ENCODE measurements at regions not wholly inside any gene's neighbourhood (a gene's known extent, or its start where the extent isn't known, plus 50 kb on each side); places are given as distances from the start of the nearest gene placed in this dataset.

- TF ChIP-seq CTCF (IDR thresholded peaks at IDR 0.05) = no peak
- Histone ChIP-seq H3K36me3 (no peaks in the 10 kb centered on the region), H3K27ac (no peak overlapping the region), H3K27me3 (no peaks in the 10 kb centered on the region), H3K4me1 (ENCODE audit: control insufficient read depth in 1 of 2, insufficient read depth in 1 of 2, low read depth in 1 of 2, low read length in 1 of 2) (no peaks in the 10 kb centered on the region), H3K9me3 (no peaks in the 10 kb centered on the region), H3K4me3 (ENCODE audit: low read depth in 1 of 2, low read length in 1 of 2) (no peak overlapping the region)
These were observed 297.9 kb upstream of the PSMD7 start for GRCh38 chr16:73998707-73999106.

DNA sequence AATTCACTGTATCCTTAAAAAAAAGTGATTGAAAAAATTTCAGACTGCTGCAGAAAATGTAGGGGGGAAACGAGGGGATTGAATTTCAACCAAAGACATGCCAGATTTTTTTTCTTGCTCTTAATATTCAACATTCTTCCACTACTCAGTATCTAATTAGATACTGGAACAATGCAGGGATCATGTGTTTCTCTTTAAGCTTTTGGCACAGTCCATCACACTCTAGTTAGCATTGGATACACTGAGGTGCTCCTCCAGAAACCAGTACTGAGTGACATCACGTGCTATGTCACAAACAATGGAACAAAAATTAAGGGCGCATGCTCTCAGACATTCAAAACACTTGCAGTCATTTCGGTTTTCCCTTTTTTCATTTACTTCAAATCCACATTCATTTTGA lies 298.6 kb upstream of the PSMD7 start:
- Histone ChIP-seq H3K27me3 (no peaks in the 10 kb centered on the region), H3K4me1 (ENCODE audit: control insufficient read depth in 1 of 2, insufficient read depth in 1 of 2, low read depth in 1 of 2, low read length in 1 of 2) (no peaks in the 10 kb centered on the region), H3K4me3 (ENCODE audit: low read depth in 1 of 2, low read length in 1 of 2) (no peak overlapping the region), H3K27ac (no peak overlapping the region), H3K9me3 (no peaks in the 10 kb centered on the region), H3K36me3 (no peaks in the 10 kb centered on the region)
- TF ChIP-seq CTCF (IDR thresholded peaks at IDR 0.05) = no peak

DNA sequence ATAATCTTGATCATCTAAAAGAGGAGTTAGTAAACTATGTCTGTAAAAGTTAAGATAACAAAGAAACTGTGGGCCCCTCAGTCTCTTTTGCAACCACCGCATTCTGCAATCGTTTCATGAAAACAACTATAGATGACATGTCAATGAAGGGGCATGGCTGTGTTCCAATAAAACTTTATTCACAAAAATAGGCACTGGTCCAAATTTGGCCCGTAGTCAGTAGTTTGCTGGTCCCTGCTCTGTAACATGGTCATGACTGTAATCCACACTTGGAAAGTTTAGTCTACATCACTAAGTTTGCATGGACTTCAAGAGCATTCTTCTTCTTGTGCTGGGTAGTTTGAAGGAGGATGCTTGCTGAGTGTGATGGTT lies 299.3 kb upstream of the PSMD7 start:
- TF ChIP-seq CTCF (IDR thresholded peaks at IDR 0.05) = no peak
- no peaks in the 10 kb centered on the region for H3K36me3 ChIP-seq
- H3K4me3 ChIP-seq (ENCODE audit: low read depth in 1 of 2, low read length in 1 of 2) = no peak overlapping the region

DNA sequence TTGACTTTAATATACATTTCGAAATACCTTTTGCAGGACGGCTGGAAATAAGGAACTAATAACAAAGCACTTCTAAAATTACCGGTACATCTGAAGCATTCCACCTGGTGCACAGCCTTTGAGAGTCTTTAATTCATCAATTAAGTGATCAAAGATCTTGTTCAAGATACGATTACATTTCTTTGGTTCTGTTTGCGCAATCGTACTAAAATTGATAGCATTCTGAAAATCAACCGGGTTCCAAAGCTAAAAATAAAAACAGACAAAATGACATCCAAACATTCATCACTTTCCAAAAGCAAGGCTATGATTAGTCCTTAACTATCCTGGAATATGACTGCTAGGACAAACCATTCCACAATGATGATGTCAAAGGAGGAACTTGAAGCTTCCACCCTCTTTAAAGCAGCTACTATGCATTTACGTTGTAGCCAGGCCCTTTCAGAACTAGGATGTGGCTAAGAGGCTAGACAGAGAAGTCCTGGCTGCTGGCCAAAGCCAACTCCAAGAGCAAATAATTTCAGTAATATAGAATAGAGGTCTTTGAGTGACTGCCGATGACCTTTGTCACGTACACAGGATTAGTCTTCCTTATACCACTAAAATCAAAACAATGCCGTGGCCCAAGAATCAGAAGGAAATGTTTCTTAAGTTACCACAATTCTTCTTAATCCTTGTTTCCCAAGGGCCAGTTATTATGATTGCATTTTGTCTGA lies 299.8 kb upstream of the PSMD7 start:
- Histone ChIP-seq H3K27me3 (no peaks in the 10 kb centered on the region), H3K36me3 (no peaks in the 10 kb centered on the region), H3K27ac (no peak overlapping the region), H3K4me3 (ENCODE audit: low read depth in 1 of 2, low read length in 1 of 2) (no peak overlapping the region), H3K4me1 (ENCODE audit: control insufficient read depth in 1 of 2, insufficient read depth in 1 of 2, low read depth in 1 of 2, low read length in 1 of 2) (no peaks in the 10 kb centered on the region), H3K9me3 (no peaks in the 10 kb centered on the region)
- no peak for TF ChIP-seq CTCF (IDR thresholded peaks at IDR 0.05)

More for the DNA sequence above, 299.3 kb upstream of the PSMD7 start:
- no peaks in the 10 kb centered on the region for H3K9me3 ChIP-seq
- H3K4me1 ChIP-seq (ENCODE audit: control insufficient read depth in 1 of 2, insufficient read depth in 1 of 2, low read depth in 1 of 2, low read length in 1 of 2) = no peaks in the 10 kb centered on the region
- no peak overlapping the region for H3K27ac ChIP-seq
- no peaks in the 10 kb centered on the region for H3K27me3 ChIP-seq

GRCh38 chr16:73993878-73994277 lies 302.7 kb upstream of the PSMD7 start:
- H3K27me3 ChIP-seq = no peaks in the 10 kb centered on the region
- H3K36me3 ChIP-seq = no peaks in the 10 kb centered on the region
- H3K9me3 ChIP-seq = no peaks in the 10 kb centered on the region
- no peak for TF ChIP-seq CTCF (IDR thresholded peaks at IDR 0.05)
- no peak overlapping the region for H3K27ac ChIP-seq
- no peak overlapping the region for H3K4me3 ChIP-seq (ENCODE audit: low read depth in 1 of 2, low read length in 1 of 2)
- H3K4me1 ChIP-seq (ENCODE audit: control insufficient read depth in 1 of 2, insufficient read depth in 1 of 2, low read depth in 1 of 2, low read length in 1 of 2) = no peaks in the 10 kb centered on the region

All from neutrophil (primary cell).